Cardiac muscle cell (in vitro differentiated cells and primary cell): ENCODE measurements at regions not wholly inside any gene's neighbourhood (a gene's known extent, or its start where the extent isn't known, plus 50 kb on each side); places are given as distances from the start of the nearest gene placed in this dataset.

Experiments used
- DNase-seq, 2 donors: peaks; one replicate each; pipeline versions ENCODE4 v3.0.0 to v3.0.0-alpha.2; 2010 to 2017; ENCODE audit warnings: low read depth in 1 of 2, low spot score in 1 of 2
- H3K27ac ChIP-seq: fragments of 200-600 bp; sonication (generic); 2 replicates; pipeline ENCODE4 v1.5.1; 2016
- H3K27me3 ChIP-seq: fragments of 200-600 bp; sonication (generic); 2 replicates; pipeline ENCODE4 v1.6.0; 2016; ENCODE audit warnings: control low read depth
- H3K36me3 ChIP-seq: fragments of 200-600 bp; sonication (generic); 2 replicates; pipeline ENCODE4 v1.5.1; 2016; ENCODE audit warnings: control low read depth
- H3K4me1 ChIP-seq: fragments of 200-600 bp; sonication (generic); 2 replicates; pipeline ENCODE4 v1.8.1; 2017; ENCODE audit warnings: low read depth, mild to moderate bottlenecking, mixed run types
- H3K4me3 ChIP-seq: fragments of 200-600 bp; sonication (generic); 2 replicates; pipeline ENCODE4 v1.5.1; 2016; ENCODE audit warnings: mild to moderate bottlenecking
- H3K9me3 ChIP-seq: fragments of 200-600 bp; sonication (generic); 2 replicates; pipeline ENCODE4 v1.5.1; 2017; ENCODE audit warnings: low read depth, mild to moderate bottlenecking, control low read depth
- CTCF ChIP-seq: IDR thresholded peaks from 2 replicates; pipeline ENCODE4 v1.5.1; 2012; ENCODE audit warnings: low read depth, mild to moderate bottlenecking, low read length

- Histone ChIP-seq H3K4me1 (no peaks in the 10 kb centered on the region), H3K27ac (no peak overlapping the region), H3K27me3 (no peaks in the 10 kb centered on the region), H3K36me3 (no peaks in the 10 kb centered on the region), H3K9me3 (no peaks in the 10 kb centered on the region), H3K4me3 (no peak overlapping the region)
- DNase-seq = no peak
- no peak for TF ChIP-seq CTCF
Observed at GRCh38 chr1:5318143-5318816, 663.9 kb downstream of the AJAP1 start.

GRCh38 chr1:5317391-5317790 is 663.0 kb downstream of the AJAP1 start:
- no peaks in the 10 kb centered on the region for H3K36me3 ChIP-seq
- no peak overlapping the region for H3K4me3 ChIP-seq
- H3K4me1 ChIP-seq = no peaks in the 10 kb centered on the region
- no peaks in the 10 kb centered on the region for H3K9me3 ChIP-seq
- no peak for DNase-seq
- no peaks in the 10 kb centered on the region for H3K27me3 ChIP-seq
- H3K27ac ChIP-seq = no peak overlapping the region
- TF ChIP-seq CTCF = no peak

GRCh38 chr1:5312862-5313261 is 658.5 kb downstream of the AJAP1 start:
- H3K27ac ChIP-seq = no peak overlapping the region
- H3K36me3 ChIP-seq = no peaks in the 10 kb centered on the region
- DNase-seq = no peak
- H3K9me3 ChIP-seq = no peaks in the 10 kb centered on the region
- no peaks in the 10 kb centered on the region for H3K27me3 ChIP-seq
- H3K4me3 ChIP-seq = no peak overlapping the region
- no peaks in the 10 kb centered on the region for H3K4me1 ChIP-seq
- TF ChIP-seq CTCF = no peak

- no peaks in the 10 kb centered on the region for H3K27me3 ChIP-seq
- no peak overlapping the region for H3K4me3 ChIP-seq
- no peaks in the 10 kb centered on the region for H3K4me1 ChIP-seq
- no peaks in the 10 kb centered on the region for H3K9me3 ChIP-seq
- no peak for TF ChIP-seq CTCF
- H3K36me3 ChIP-seq = no peaks in the 10 kb centered on the region
- no peak overlapping the region for H3K27ac ChIP-seq
- no peak for DNase-seq
Observed at GRCh38 chr1:5312293-5312674, 657.9 kb downstream of the AJAP1 start.

- DNase-seq = no peak
- Histone ChIP-seq H3K27me3 (no peaks in the 10 kb centered on the region), H3K36me3 (no peaks in the 10 kb centered on the region), H3K4me3 (no peak overlapping the region), H3K9me3 (no peaks in the 10 kb centered on the region), H3K4me1 (no peaks in the 10 kb centered on the region), H3K27ac (no peak overlapping the region)
- TF ChIP-seq CTCF = no peak
Observed at GRCh38 chr1:5311634-5312292, 657.4 kb downstream of the AJAP1 start.
